22Rv1 (cell line): ENCODE measurements at regions not wholly inside any gene's neighbourhood (a gene's known extent, or its start where the extent isn't known, plus 50 kb on each side); places are given as distances from the start of the nearest gene placed in this dataset.

Experiments used
- CTCF ChIP-seq: fragments of 450-650 bp; IDR thresholded peaks from 2 replicates; pipeline ENCODE4 v1.5.1; 2017; ENCODE audit warnings: mild to moderate bottlenecking
- ZFX ChIP-seq: fragments of 450-650 bp; IDR thresholded peaks from 2 replicates; pipeline ENCODE4 v1.6.1; 2017; ENCODE audit warnings: antibody characterized with exemption, borderline replicate concordance

- TF ChIP-seq CTCF (no peak), ZFX (no peak)
These were observed 84.7 kb upstream of the SLC25A36 start for GRCh38 chr3:140856905-140857304.
